GM19455 (cell line): ENCODE measurements at regions not wholly inside any gene's neighbourhood (a gene's known extent, or its start where the extent isn't known, plus 50 kb on each side); places are given as distances from the start of the nearest gene placed in this dataset.
"Not testable (repeated sequence)": the region's sequence is repeated elsewhere in the genome, so short reads cannot be mapped to it uniquely, and the experiment has no call there.

Source experiments
- ATAC-seq: cut with Tn5 transposase; IDR thresholded peaks from one replicate; pipeline ENCODE4 v1.9.1; 2021; ENCODE audit not compliant: unreplicated experiment

GRCh38 chr5:124203303-124203702 lies 543.1 kb downstream of the ZNF608 start:
- ATAC-seq = no peak

DNA sequence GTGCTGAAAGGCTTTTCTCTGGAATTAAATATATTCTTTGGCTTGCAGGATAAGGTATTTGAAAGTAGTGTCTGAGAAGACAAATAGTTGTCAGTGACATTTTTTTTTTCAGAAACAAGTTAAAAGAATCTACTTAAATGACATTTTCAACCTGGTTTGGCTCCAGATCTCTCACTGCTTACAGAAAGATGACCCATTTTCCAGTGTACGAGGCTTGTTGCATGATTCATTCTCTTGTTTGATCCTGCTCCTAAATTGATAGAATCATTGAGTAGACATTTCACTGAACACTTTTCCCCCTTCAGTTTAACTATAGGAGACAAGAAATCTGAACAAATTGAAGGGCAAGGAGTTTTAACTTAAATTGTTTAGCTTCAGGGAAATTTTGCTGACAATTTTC lies 546.1 kb downstream of the ZNF608 start:
- ATAC-seq = no peak

GRCh38 chr5:124199893-124200292 lies 546.5 kb downstream of the ZNF608 start:
- no peak for ATAC-seq

GRCh38 chr5:124195411-124195810 lies 551.0 kb downstream of the ZNF608 start:
- no peak for ATAC-seq

- no peak for ATAC-seq
Measured at GRCh38 chr5:124194282-124194681, 552.2 kb downstream of the ZNF608 start.

- ATAC-seq = no peak
Measured at GRCh38 chr5:124193371-124193789, 553.1 kb downstream of the ZNF608 start.

DNA sequence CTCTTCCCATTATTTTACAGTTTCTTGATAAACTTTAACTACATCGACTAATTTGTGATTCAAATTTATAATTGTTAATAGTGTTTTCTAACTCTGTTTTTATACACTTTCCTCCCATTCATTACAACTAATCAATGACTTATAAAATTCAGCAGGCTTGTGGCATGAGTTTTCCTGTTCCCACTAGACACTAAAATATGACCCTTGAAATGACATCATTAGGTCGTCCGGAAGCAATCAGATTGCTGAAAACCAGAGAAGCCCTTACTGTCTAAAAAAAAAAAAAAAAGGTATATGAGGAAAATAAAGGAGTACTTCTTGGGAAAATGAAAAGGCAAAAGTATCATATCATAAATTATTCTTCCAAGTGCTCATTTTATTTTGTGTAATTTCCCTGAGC lies 553.7 kb downstream of the ZNF608 start:
- no peak for ATAC-seq

- no peak for ATAC-seq
Measured at GRCh38 chr5:124185716-124186115, 560.7 kb downstream of the ZNF608 start.

DNA sequence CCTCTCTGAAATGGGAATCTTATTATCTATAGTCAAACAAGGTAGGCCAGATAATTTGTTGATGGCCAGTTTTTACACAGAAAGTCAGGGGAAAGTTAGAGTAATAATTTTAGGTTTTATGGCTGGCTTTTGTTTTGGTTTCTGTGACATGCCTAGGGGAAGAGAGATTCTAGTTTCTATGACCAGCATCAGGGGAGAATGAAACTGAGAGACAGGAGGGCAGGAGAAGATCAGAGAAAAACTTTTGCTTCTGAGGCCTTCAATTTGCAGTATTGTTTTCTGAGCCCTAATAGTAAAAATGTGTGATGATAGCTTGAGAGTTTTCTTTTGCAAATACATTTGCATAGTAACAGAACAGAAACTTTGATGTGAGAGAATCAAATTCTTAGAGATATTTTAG lies 564.3 kb downstream of the ZNF608 start:
- no peak for ATAC-seq

- no peak for ATAC-seq
Measured at GRCh38 chr5:124180875-124181461, 565.5 kb downstream of the ZNF608 start.

DNA sequence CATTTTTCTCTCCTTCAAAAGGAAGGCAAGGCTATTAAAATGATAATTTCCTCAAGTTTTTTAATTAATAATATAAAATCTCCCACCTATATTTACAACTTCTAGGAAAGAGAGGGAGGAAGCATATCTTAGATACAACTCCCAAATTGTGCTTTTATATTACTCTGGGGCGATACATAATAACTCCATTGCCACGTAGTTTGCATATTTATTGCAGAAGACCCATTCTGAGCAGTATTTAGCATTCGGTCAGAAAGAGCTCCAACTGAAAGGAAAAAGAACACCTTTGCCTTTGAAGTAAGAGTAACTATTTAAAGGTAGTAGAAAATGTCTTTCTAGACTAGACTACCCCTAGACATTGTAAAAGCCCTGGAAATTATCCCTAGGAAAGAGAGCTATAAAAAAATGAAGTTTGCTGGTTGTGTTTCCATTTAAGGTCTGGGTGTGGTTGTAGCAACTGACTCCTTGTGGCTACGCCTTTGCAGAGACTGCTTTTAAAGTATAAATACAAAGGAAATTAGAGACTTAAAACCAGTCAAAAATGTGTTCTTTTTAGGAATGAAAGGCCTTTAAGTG lies 566.1 kb downstream of the ZNF608 start:
- ATAC-seq = no peak

DNA sequence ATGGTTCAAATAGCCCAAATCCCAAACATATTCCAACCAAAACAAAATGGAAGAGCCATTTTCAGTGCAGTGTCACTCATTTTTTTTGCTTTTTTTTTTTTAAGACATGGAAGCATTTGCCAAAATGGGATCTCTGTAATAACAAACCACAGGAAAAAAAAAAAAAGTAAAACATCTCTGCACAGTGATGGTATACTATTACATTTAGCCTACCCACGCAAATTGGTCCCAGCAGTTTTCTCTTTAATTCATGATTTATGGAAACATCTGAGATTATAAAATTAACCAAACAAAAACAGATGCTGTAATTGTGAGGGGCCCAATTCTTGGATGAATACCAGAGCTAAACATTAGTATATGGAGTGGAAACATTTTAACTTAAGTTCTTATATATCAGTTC lies 566.6 kb downstream of the ZNF608 start:
- ATAC-seq = no peak

DNA sequence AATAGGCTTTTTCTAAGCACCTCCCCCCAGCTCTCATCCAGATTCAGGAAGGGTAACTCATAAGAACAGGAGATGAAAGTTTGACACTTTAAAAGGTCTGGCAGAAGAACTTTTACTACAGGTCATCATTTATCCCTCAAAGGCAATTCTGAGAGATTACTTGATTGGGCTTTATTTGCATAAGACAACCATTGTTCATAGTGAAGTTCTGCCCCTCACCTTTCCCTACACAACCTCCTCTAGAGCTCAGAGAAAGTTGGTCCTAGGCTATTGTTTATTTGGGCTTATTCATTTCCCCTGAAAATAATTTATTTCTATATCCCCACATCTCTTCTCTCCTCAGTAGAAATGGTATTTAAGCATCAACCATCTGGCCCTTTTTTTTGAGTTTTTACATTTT lies 568.4 kb downstream of the ZNF608 start:
- ATAC-seq = no peak

- no peak for ATAC-seq
Measured at GRCh38 chr5:124176692-124177091, 569.7 kb downstream of the ZNF608 start.

DNA sequence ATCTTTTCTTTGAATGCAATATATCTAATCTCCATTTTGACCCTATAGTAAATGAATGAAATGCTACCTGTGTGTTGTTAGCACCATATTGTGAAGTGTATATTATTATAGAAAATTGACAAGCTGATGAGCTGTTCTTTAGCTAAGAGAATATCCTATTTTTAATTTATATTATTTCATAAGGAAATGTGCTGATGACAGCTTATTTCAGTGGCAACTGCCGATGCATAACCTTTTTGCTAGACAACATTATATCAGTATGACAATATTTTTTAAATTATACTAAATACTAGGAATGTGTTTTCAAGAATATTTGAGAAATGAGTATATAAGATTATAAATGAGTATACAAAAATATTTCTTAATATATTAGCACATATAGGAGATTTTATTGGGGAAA lies 573.1 kb downstream of the ZNF608 start:
- ATAC-seq = no peak

DNA sequence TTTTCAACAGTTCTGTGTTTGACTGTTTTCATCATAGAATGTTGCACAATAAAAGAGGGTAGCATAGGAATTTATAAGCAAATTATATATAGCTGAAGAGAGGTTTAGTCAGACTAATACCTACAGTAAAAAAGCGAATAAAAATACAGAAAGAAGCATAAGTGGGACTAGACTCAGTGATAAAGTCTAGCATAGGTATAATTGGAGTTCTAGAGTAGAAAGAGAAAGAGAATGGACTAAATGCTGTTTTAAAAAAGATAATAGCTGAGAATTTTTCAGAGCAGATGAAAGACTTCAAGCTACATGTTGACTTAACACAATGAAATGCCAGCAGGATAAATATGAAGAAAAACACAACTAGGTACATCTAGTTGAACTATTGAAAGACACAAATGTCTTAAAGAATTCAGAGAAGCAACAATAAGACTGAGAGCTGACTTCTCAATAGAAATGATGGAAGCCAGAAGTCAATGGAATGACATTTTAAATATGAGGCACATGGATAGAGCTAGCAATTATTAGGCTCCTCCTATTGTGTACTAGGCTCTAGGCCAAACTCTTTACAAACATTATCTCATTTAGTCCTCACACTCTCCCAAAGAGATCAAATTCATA lies 573.9 kb downstream of the ZNF608 start:
- ATAC-seq = no peak

DNA sequence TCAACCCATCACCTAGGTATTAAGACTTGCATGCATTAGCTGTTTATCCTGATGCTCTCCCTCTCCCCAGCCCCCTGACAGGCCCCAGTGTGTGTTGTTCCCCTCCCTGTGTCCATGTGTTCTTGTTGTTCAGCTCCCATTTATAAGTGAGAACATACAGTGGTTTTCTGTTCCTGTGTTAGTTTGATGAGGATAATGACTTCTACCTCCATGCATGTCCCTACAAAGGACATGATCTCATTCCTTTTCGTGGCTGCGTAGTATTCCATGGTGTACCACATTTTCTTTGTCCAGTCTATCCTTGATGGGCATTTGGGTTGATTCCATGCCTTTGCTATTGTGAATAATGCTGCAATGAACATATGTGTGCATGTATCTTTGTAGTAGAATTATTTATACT lies 578.3 kb downstream of the ZNF608 start:
- ATAC-seq = not testable (repeated sequence)

GRCh38 chr5:124162767-124163532 lies 583.5 kb downstream of the ZNF608 start:
- no peak for ATAC-seq

- ATAC-seq = no peak
Measured at GRCh38 chr5:124161266-124161665, 585.2 kb downstream of the ZNF608 start.

DNA sequence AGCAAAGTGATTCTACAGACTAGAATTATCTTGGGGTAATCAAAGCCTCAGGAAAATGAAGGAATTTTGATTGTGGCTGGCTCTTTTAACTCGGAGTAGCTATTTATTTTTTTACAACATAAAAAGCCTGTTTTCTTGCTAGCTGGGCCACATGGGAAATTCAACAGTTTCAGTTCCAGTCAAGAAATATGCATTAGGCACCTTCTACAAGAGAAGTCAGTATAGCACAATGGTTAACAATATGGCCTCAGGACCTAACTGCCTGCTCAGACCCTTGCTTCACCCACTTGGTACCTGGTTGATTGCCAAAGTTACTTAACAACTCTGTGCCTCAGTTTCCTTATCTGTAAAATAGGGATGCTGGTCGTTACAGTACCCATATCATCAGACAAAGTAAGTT lies 586.2 kb downstream of the ZNF608 start:
- no peak for ATAC-seq

DNA sequence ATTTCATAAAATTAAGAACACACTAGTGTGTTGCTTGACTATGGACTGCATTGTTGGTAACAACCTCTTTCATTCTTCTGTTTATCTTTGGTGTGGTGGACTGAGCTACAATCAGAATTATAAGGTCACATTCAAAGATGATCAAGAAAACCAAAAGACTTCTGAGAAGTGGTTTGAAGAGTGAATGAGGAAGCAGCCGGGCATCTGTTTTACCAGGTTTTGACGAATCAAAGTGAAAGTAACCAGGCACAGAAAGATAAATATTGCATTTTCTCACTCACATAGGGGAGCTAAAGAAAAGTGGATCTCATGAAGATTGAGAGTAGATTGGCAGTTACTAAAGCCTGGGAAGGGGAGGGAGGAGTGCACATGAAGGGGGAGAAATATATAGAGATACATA lies 589.1 kb downstream of the ZNF608 start:
- ATAC-seq = peak; percentile 63

GRCh38 chr5:124156415-124156996 lies 589.9 kb downstream of the ZNF608 start:
- no peak for ATAC-seq
